ENCODE measurements at regions not wholly inside any gene's neighbourhood (a gene's known extent, or its start where the extent isn't known, plus 50 kb on each side); places are given as distances from the start of the nearest gene placed in this dataset.

- no peak for TF ChIP-seq CTCF (IDR thresholded peaks at IDR 0.05; ENCODE audit: low read depth, low read length)
- TF ChIP-seq MYC (IDR thresholded peaks at IDR 0.05; ENCODE audit: low read depth, low read length) = no peak
These were observed 52.7 kb upstream of the FAM216B start for GRCh38 chr13:42728507-42729180.

All from NB4 (cell line).